IMR-90 (cell line): ENCODE measurements at regions not wholly inside any gene's neighbourhood (a gene's known extent, or its start where the extent isn't known, plus 50 kb on each side); places are given as distances from the start of the nearest gene placed in this dataset.

Source experiments
- ATAC-seq: fragments of 200-7000 bp; cut with Tn5 transposase; 2 replicates; pipeline ENCODE4 v1.9.1; 2020; ENCODE audit warnings: low read depth, mild to moderate bottlenecking, moderate library complexity
- BruUV-seq: library from RNA; stranded (reverse); fragments of 400-500 nt; replicated peaks from 2 replicates; lab custom pipeline; 2021; lab: Mats Ljungman, UMichigan
- CTCF ChIA-PET: fragments of 300-600 bp; formaldehyde crosslinking; extraction: SDS; loops from one replicate; lab custom pipeline; 2021; ENCODE audit warnings: antibody characterized with exemption; lab: Yijun Ruan, JAX
- POLR2A ChIA-PET: fragments of 300-600 bp; sonication (Branson Sonifier 250); formaldehyde crosslinking; loops from one replicate; lab custom pipeline; 2022; ENCODE audit warnings: antibody characterized with exemption; ENCODE audit not compliant: unreplicated experiment; lab: Charles Lee
- DNase-seq: peaks from one replicate; pipeline ENCODE4 v3.0.0; 2013
- H2AFZ ChIP-seq: replicated peaks from 2 replicates; pipeline ENCODE3; 2013; ENCODE audit warnings: low read length, mild to moderate bottlenecking; ENCODE audit not compliant: poor library complexity
- H2AK5ac ChIP-seq: 2 replicates; pipeline ENCODE4 v1.6.1; 2013; ENCODE audit warnings: low read depth, low read length, inconsistent platforms
- H2AK9ac ChIP-seq: replicated peaks from 2 replicates; pipeline ENCODE3; 2013; ENCODE audit warnings: mild to moderate bottlenecking, low read depth, low read length, moderate library complexity; ENCODE audit not compliant: poor library complexity
- H2BK120ac ChIP-seq: 2 replicates; pipeline ENCODE4 v1.6.1; 2013; ENCODE audit warnings: low read depth, low read length, inconsistent platforms
- H2BK15ac ChIP-seq: 3 replicates; pipeline ENCODE4 v1.6.1; 2013; ENCODE audit warnings: low read depth, low read length, inconsistent platforms
- H2BK20ac ChIP-seq: 2 replicates; pipeline ENCODE4 v1.6.1; 2013; ENCODE audit warnings: low read depth, mild to moderate bottlenecking, inconsistent platforms, low read length, moderate library complexity
- H2BK5ac ChIP-seq: 2 replicates; pipeline ENCODE4 v1.6.1; 2013; ENCODE audit warnings: mild to moderate bottlenecking, low read depth, low read length, inconsistent platforms; ENCODE audit not compliant: poor library complexity, severe bottlenecking
- H3K14ac ChIP-seq: replicated peaks from 2 replicates; pipeline ENCODE4 v1.6.1; 2013; ENCODE audit warnings: low read depth, low read length, inconsistent platforms
- H3K18ac ChIP-seq: 2 replicates; pipeline ENCODE4 v1.6.1; 2013; ENCODE audit warnings: low read depth, low read length, control low read depth
- H3K23ac ChIP-seq: 2 replicates; pipeline ENCODE4 v1.6.1; 2013; ENCODE audit warnings: low read depth, low read length, inconsistent platforms
- H3K27ac ChIP-seq: 2 replicates; pipeline ENCODE4 v1.5.1; 2013; ENCODE audit warnings: mild to moderate bottlenecking, control low read depth, low read length; ENCODE audit not compliant: insufficient read depth
- H3K27me3 ChIP-seq: 2 replicates; pipeline ENCODE4 v1.6.1; 2013; ENCODE audit warnings: low read length; ENCODE audit not compliant: control insufficient read depth, insufficient read depth
- H3K36me3 ChIP-seq: 2 replicates; pipeline ENCODE4 v1.6.1; 2013; ENCODE audit warnings: low read length, mixed read lengths; ENCODE audit not compliant: control insufficient read depth, insufficient read depth
- H3K4ac ChIP-seq: 2 replicates; pipeline ENCODE4 v1.6.1; 2013; ENCODE audit warnings: low read depth, low read length, inconsistent platforms
- H3K4me1 ChIP-seq: 2 replicates; pipeline ENCODE4 v1.6.1; 2013; ENCODE audit warnings: low read length, mixed read lengths; ENCODE audit not compliant: control insufficient read depth, insufficient read depth
- H3K4me2 ChIP-seq: 2 replicates; pipeline ENCODE4 v1.6.1; 2013; ENCODE audit warnings: low read depth, mild to moderate bottlenecking, control low read depth, low read length, moderate library complexity
- H3K4me3 ChIP-seq: 2 replicates; pipeline ENCODE4 v1.5.1; 2013; ENCODE audit warnings: low read depth, mild to moderate bottlenecking, control low read depth, low read length, moderate library complexity; ENCODE audit not compliant: insufficient read depth
- H3K56ac ChIP-seq: 2 replicates; pipeline ENCODE4 v1.6.1; 2013; ENCODE audit warnings: low read length, inconsistent platforms; ENCODE audit not compliant: insufficient read depth; ENCODE audit errors: extremely low read depth
- H3K79me1 ChIP-seq, 2 experiments: 2 replicates each; pipeline ENCODE4 v1.6.1; 2013; ENCODE audit warnings: low read length in 2 of 2, inconsistent platforms in 1 of 2, low read depth in 1 of 2
- H3K9ac ChIP-seq: 2 replicates; pipeline ENCODE4 v1.6.1; 2013; ENCODE audit warnings: low read depth, low read length, control low read depth
- H3K9me1 ChIP-seq: 2 replicates; pipeline ENCODE4 v1.6.1; 2013; ENCODE audit warnings: low read length, inconsistent platforms; ENCODE audit not compliant: insufficient read depth
- H3K9me3 ChIP-seq: 2 replicates; pipeline ENCODE4 v1.6.1; 2013; ENCODE audit warnings: low read length; ENCODE audit not compliant: control insufficient read depth, insufficient read depth
- H4K20me1 ChIP-seq: 2 replicates; pipeline ENCODE4 v1.6.1; 2013; ENCODE audit warnings: low read length, inconsistent platforms; ENCODE audit not compliant: insufficient read depth
- H4K5ac ChIP-seq: 2 replicates; pipeline ENCODE4 v1.6.1; 2013; ENCODE audit warnings: mild to moderate bottlenecking, low read depth, low read length, control low read depth
- H4K8ac ChIP-seq, 2 experiments: 2 replicates each; pipeline ENCODE4 v1.6.1; 2013; ENCODE audit warnings: low read depth in 2 of 2, low read length in 2 of 2, control low read depth in 1 of 2, inconsistent platforms in 1 of 2
- H4K91ac ChIP-seq: 2 replicates; pipeline ENCODE4 v1.6.1; 2013; ENCODE audit warnings: low read depth, low read length, inconsistent platforms; ENCODE audit not compliant: insufficient read depth
- ELK1 ChIP-seq: fragments of 150-350 bp; IDR thresholded peaks from 2 replicates; pipeline ENCODE4 v1.6.1; 2016; ENCODE audit warnings: low read depth, mild to moderate bottlenecking, low read length, moderate library complexity, borderline replicate concordance
- MXI1 ChIP-seq: IDR thresholded peaks from 2 replicates; pipeline ENCODE4 v1.6.1; 2012; ENCODE audit warnings: low read depth, mild to moderate bottlenecking, low read length, moderate library complexity, borderline replicate concordance
- WGBS, 2 experiments: methylation state at CpG; one replicate each; pipeline versions ENCODE4 v1.1.5 to v1.1.7; 2013; ENCODE audit warnings: missing lambda C conversion rate in 2 of 2; ENCODE audit not compliant: insufficient read length in 1 of 2; ENCODE audit errors: extremely low coverage in 2 of 2; 5-methylcytosine and 5-hydroxymethylcytosine counted together
- dilution Hi-C: fragments of 300-500 bp; cut with HindIII; formaldehyde crosslinking; loops from one replicate; pipeline ENCODE4 v1.14.3; 2018; ENCODE audit warnings: low sequenced_read_pairs; ENCODE audit not compliant: unreplicated experiment
- in situ Hi-C: fragments of 300-500 bp; cut with MboI; formaldehyde crosslinking; loops from 3 replicates; pipeline ENCODE4 v1.14.3; 2019; ENCODE audit warnings: low sequenced_read_pairs, inconsistent platforms, mixed read lengths
- intact Hi-C: fragments of 100-400 bp; cut with micrococcal nuclease; formaldehyde crosslinking; loops from 2 replicates; pipeline ENCODE4 v1.10.0; 2022

GRCh38 chr17:34740565-34741520 is 161.5 kb downstream of the TMEM132E start:
- POLR2A ChIA-PET: no interaction called here
- Histone ChIP-seq H3K18ac (no peak overlapping the region), H2AK9ac (no peak overlapping the region), H3K4me1 (no peaks in the 10 kb centered on the region), H2AK5ac (no peak overlapping the region), H3K9me3 (no peaks in the 10 kb centered on the region), H4K20me1 (no peaks in the 10 kb centered on the region), H3K9me1 (no peaks in the 10 kb centered on the region), H2AFZ (no peak overlapping the region), H2BK15ac (no peak overlapping the region), H2BK20ac (no peak overlapping the region), H3K79me1 (no peaks in the 10 kb centered on the region), H3K4ac (no peak overlapping the region), H3K4me2 (no peak overlapping the region), H3K56ac (no peak overlapping the region), H4K8ac (no peak overlapping the region), H4K91ac (no peak overlapping the region), H3K36me3 (no peaks in the 10 kb centered on the region), H2BK120ac (no peak overlapping the region), H3K4me3 (no peak overlapping the region), H3K27me3 (no peaks in the 10 kb centered on the region), H3K23ac (no peak overlapping the region), H4K5ac (no peak overlapping the region), H2BK5ac (no peak overlapping the region), H3K14ac (no peak overlapping the region), H3K9ac (no peak overlapping the region), H3K27ac (no peak overlapping the region)
- in situ Hi-C loops: no loop called here
- BruUV-seq: no TSS peak
- ATAC-seq (no peak), DNase-seq (no peak)
- dilution Hi-C loops: no loop called here
- WGBS, 2 experiments: no CpG with 5 or more reads among the region's 8 CpGs
- intact Hi-C loops: no loop called here
- TF ChIP-seq MXI1 (no peak), ELK1 (no peak)
- CTCF ChIA-PET: no interaction called here
